ENCODE measurements at regions not wholly inside any gene's neighbourhood (a gene's known extent, or its start where the extent isn't known, plus 50 kb on each side); places are given as distances from the start of the nearest gene placed in this dataset.

DNA sequence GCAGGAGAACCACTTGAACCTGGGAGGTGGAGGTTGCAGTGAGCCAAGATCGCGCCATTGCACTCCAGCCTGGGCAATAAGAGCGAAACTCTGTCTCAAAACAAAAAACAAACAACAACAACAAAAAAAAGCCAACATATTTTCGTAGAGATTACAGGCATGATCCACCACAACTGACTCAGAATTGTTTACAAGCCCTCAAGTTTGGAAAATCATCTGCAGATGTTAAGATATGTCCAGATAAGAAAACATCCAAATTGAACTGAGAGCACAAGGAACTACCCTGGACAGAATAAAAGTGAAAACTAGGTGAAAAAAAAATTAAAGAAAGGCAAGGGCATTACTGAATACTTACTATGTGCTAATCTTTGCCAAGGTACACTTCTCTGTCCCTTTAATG is 89.8 kb upstream of the WLS start:
- no peak overlapping the region for H2AK5ac ChIP-seq (ENCODE audit: insufficient read length, low read length)
- H3K9me3 Mint-ChIP-seq, result no peaks in the 10 kb centered on the region
- H3K4me2 ChIP-seq (ENCODE audit: insufficient read depth, insufficient read length, low read length), result no peak overlapping the region
- H2BK120ac ChIP-seq (ENCODE audit: low read depth, low read length, poor library complexity, severe bottlenecking), result no peak overlapping the region
- H3K4me1 Mint-ChIP-seq, result peaks cover 11 to 14% of the 10 kb centered on the region in 2 experiments
- H3K79me1 ChIP-seq (ENCODE audit: insufficient read depth, low read depth, low read length, poor library complexity, severe bottlenecking), result no peaks in the 10 kb centered on the region
- H3K27ac ChIP-seq (ENCODE audit: insufficient read length, low read depth, low read length), result no peak overlapping the region
- H3K23me2 ChIP-seq (ENCODE audit: insufficient read length, low read depth, low read length, poor library complexity, severe bottlenecking), result no peaks in the 10 kb centered on the region
- H3K4me3 Mint-ChIP-seq, result no peak overlapping the region
- DNase-seq, result no peak
- no peaks in the 10 kb centered on the region for H3K9me3 ChIP-seq (ENCODE audit: control insufficient read depth, low read depth, low read length)
- H3K27me3 Mint-ChIP-seq (ENCODE audit: low read depth), result peaks cover 20% of the 10 kb centered on the region
- no peak overlapping the region for H2BK20ac ChIP-seq (ENCODE audit: low read depth, low read length, poor library complexity, severe bottlenecking)
- no peaks in the 10 kb centered on the region for H3K79me2 ChIP-seq (ENCODE audit: insufficient read depth, low read length)
- H3K23ac ChIP-seq (ENCODE audit: insufficient read length, low read depth, low read length), result no peak overlapping the region
- no peaks in the 10 kb centered on the region for H4K20me1 ChIP-seq (ENCODE audit: control insufficient read depth, insufficient read depth, insufficient read length)
- no peak overlapping the region for H3K9ac ChIP-seq (ENCODE audit: extremely low read depth, insufficient read length, low read length)
- no peak overlapping the region for H4K91ac ChIP-seq (ENCODE audit: insufficient read length, low read depth, low read length)
- H3K27ac Mint-ChIP-seq, result no peak overlapping the region; a peak in 1 of 7 replicates
- no peak overlapping the region for H3T11ph ChIP-seq (ENCODE audit: low read length)
- H3K4ac ChIP-seq (ENCODE audit: low read depth, low read length), result no peak overlapping the region
- no peak overlapping the region for H2BK12ac ChIP-seq (ENCODE audit: insufficient read length, low read depth, low read length)
- no peaks in the 10 kb centered on the region for H3K27me3 ChIP-seq (ENCODE audit: insufficient read depth, low read length)
- H3K56ac ChIP-seq (ENCODE audit: insufficient read length, low read depth, low read length), result no peak overlapping the region
- TF ChIP-seq, protein P1, sequence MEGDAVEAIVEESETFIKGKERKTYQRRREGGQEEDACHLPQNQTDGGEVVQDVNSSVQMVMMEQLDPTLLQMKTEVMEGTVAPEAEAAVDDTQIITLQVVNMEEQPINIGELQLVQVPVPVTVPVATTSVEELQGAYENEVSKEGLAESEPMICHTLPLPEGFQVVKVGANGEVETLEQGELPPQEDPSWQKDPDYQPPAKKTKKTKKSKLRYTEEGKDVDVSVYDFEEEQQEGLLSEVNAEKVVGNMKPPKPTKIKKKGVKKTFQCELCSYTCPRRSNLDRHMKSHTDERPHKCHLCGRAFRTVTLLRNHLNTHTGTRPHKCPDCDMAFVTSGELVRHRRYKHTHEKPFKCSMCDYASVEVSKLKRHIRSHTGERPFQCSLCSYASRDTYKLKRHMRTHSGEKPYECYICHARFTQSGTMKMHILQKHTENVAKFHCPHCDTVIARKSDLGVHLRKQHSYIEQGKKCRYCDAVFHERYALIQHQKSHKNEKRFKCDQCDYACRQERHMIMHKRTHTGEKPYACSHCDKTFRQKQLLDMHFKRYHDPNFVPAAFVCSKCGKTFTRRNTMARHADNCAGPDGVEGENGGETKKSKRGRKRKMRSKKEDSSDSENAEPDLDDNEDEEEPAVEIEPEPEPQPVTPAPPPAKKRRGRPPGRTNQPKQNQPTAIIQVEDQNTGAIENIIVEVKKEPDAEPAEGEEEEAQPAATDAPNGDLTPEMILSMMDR (conservative IDR thresholded peaks at IDR 0.05), result no peak
- no peaks in the 10 kb centered on the region; the same call in 1 of the 2 replicates for H3K4me1 ChIP-seq (ENCODE audit: insufficient read depth, low read length)
- no peak overlapping the region for H2BK5ac ChIP-seq (ENCODE audit: insufficient read length, low read length)
- H4K8ac ChIP-seq (replicated peaks; ENCODE audit: insufficient read length, low read depth, low read length), result no peak overlapping the region
- no peak overlapping the region for H3K14ac ChIP-seq (ENCODE audit: insufficient read depth, low read length)
- no peaks in the 10 kb centered on the region for H3K36me3 Mint-ChIP-seq (ENCODE audit: insufficient read depth in 1 of 3, low read depth in 3 of 3)
- H4K5ac ChIP-seq (ENCODE audit: insufficient read length, low read depth, low read length), result no peak overlapping the region
- H2BK15ac ChIP-seq (ENCODE audit: low read depth, low read length), result no peak overlapping the region
- WGBS (ENCODE audit: extremely low coverage, insufficient read length, low lambda C conversion rate), result no CpG with 5 or more reads among the region's 4 CpGs
- no peak overlapping the region for H2AFZ ChIP-seq (ENCODE audit: low read length)
- no peak overlapping the region for H3K18ac ChIP-seq (ENCODE audit: insufficient read length, low read depth, low read length)
